ENCODE measurements at regions not wholly inside any gene's neighbourhood (a gene's known extent, or its start where the extent isn't known, plus 50 kb on each side); places are given as distances from the start of the nearest gene placed in this dataset.

DNA sequence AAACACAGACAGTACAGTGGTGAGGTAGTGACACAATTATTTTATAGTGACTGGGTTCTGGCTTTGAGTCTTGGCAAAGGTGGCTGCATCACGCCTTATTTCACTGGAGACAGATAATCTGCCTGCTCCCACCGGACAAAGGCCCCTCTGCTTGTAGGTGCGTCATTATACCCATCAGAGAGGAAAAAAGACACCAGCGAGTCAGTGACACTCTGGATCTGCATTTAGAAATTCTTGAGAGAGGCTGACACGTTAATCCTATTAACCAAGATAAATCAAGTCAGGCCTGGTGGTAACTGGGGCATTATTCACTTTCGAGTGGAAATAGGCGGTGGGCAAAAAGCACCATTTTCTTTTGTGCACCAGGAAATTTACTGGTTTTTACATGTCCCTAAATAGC, 76.2 kb downstream of the NR2F2 start:
- H3K36me3 ChIP-seq, result no peaks in the 10 kb centered on the region
- 80 to 83% methylated on average over 7 of the region's 7 CpGs for WGBS, 2 donors
- peaks cover 34% of the 10 kb centered on the region for H3K27me3 ChIP-seq
- H3K4me1 ChIP-seq, result peaks cover 10 to 14% of the 10 kb centered on the region in 2 donors
- TF ChIP-seq CTCF (IDR thresholded peaks at IDR 0.05) (no peak), POLR2A (IDR thresholded peaks at IDR 0.05) (no peak)
- H3K27ac ChIP-seq, result no peak overlapping the region
- DNase-seq, result no peak
- intact Hi-C loops (cut with DNase I), result loop anchor here (5.0 kb wide), 1 partner anchor 49 kb away; no protein-coding TSS in a partner anchor
- H3K9me3 ChIP-seq, result no peaks in the 10 kb centered on the region
- no peak overlapping the region for H3K4me3 ChIP-seq (replicated peaks in 1 of 3)

DNA sequence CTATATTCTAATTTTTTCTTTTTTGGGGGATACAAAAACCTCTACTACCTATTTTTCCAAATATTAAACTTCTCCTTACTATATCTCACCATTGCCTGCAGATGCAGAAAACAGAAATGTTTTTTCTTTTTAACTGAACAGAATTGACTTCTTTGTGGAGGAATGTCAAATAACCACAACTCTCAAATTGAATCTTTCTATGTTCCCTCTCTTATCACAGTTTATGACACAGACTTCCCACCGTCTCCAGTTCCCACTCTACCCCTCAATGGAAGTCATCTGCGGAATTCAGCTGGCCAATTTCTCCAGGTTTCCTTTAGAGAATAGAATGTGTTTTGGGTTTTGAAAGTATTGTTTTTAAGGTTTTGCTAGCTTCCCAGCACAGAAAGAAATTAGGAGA, 77.0 kb downstream of the NR2F2 start:
- Histone ChIP-seq H3K4me3 (replicated peaks in 1 of 3) (no peak overlapping the region), H3K27ac (no peak overlapping the region), H3K27me3 (peaks cover 38% of the 10 kb centered on the region), H3K36me3 (no peaks in the 10 kb centered on the region), H3K4me1 (peaks cover 10 to 14% of the 10 kb centered on the region in 2 donors), H3K9me3 (no peaks in the 10 kb centered on the region)
- WGBS, 2 donors, result 57 to 74% methylated on average over 2 of the region's 2 CpGs
- no peak for DNase-seq
- TF ChIP-seq CTCF (IDR thresholded peaks at IDR 0.05) (no peak), POLR2A (IDR thresholded peaks at IDR 0.05) (no peak)
- intact Hi-C loops (cut with DNase I), result loop anchor here (5.0 kb wide), 1 partner anchor 50 kb away; no protein-coding TSS in a partner anchor

GRCh38 chr15:96408591-96409183, 78.2 kb downstream of the NR2F2 start:
- 13 to 14% methylated on average over 20 of the region's 20 CpGs for WGBS, 2 donors
- H3K4me1 ChIP-seq, result peaks cover 10 to 14% of the 10 kb centered on the region in 2 donors

GRCh38 chr15:96409215-96410138, 79.0 kb downstream of the NR2F2 start:
- intact Hi-C loops (cut with DNase I), result loop anchor here (5.0 kb wide), 1 partner anchor 52 kb away; no protein-coding TSS in a partner anchor
- Histone ChIP-seq H3K4me3 (replicated peaks in 1 of 3) (peak overlapping the region in 1 of 3 donors; percentile 11), H3K27ac (no peak overlapping the region), H3K9me3 (no peaks in the 10 kb centered on the region), H3K4me1 (peaks cover 10 to 14% of the 10 kb centered on the region in 2 donors), H3K36me3 (no peaks in the 10 kb centered on the region), H3K27me3 (peaks cover 44% of the 10 kb centered on the region)
- WGBS, 2 donors, result 5 to 6% methylated on average over 50 to 77 of the region's 77 CpGs
- no peak for DNase-seq
- TF ChIP-seq CTCF (IDR thresholded peaks at IDR 0.05), result no peak

More at GRCh38 chr15:96408591-96409183, 78.2 kb downstream of the NR2F2 start:
- Histone ChIP-seq H3K27ac (no peak overlapping the region), H3K9me3 (no peaks in the 10 kb centered on the region), H3K4me3 (replicated peaks in 1 of 3) (peak overlapping the region in 1 of 3 donors; percentile 11), H3K36me3 (no peaks in the 10 kb centered on the region), H3K27me3 (peaks cover 44% of the 10 kb centered on the region)
- intact Hi-C loops (cut with DNase I), result loop anchor here (5.0 kb wide), 1 partner anchor 51 kb away; no protein-coding TSS in a partner anchor
- TF ChIP-seq POLR2A (IDR thresholded peaks at IDR 0.05) (no peak), CTCF (IDR thresholded peaks at IDR 0.05) (no peak)
- no peak for DNase-seq

All from thyroid gland (tissue), 4 donors.